GM19025 (cell line): ENCODE measurements at regions not wholly inside any gene's neighbourhood (a gene's known extent, or its start where the extent isn't known, plus 50 kb on each side); places are given as distances from the start of the nearest gene placed in this dataset.

Source experiments
- ATAC-seq: cut with Tn5 transposase; IDR thresholded peaks from one replicate; pipeline ENCODE4 v1.9.1; 2021; ENCODE audit warnings: mild to moderate bottlenecking, low read depth, moderate library complexity; ENCODE audit not compliant: unreplicated experiment

GRCh38 chr14:85310491-85311272 lies 219.3 kb upstream of the FLRT2 start:
- ATAC-seq = no peak

GRCh38 chr14:85313560-85314207 lies 216.3 kb upstream of the FLRT2 start:
- no peak for ATAC-seq

GRCh38 chr14:85315290-85315689 lies 214.7 kb upstream of the FLRT2 start:
- no peak for ATAC-seq

- ATAC-seq = no peak
Measured at GRCh38 chr14:85315733-85316290, 214.1 kb upstream of the FLRT2 start.

GRCh38 chr14:85316701-85317410 lies 213.1 kb upstream of the FLRT2 start:
- ATAC-seq = no peak

- ATAC-seq = no peak
Measured at GRCh38 chr14:85317491-85318021, 212.4 kb upstream of the FLRT2 start.

GRCh38 chr14:85319101-85319500 lies 210.8 kb upstream of the FLRT2 start:
- ATAC-seq = no peak

- ATAC-seq = no peak
Measured at GRCh38 chr14:85319998-85320630, 209.8 kb upstream of the FLRT2 start.

- no peak for ATAC-seq
Measured at GRCh38 chr14:85325134-85326017, 204.6 kb upstream of the FLRT2 start.

GRCh38 chr14:85332401-85332800 lies 197.5 kb upstream of the FLRT2 start:
- no peak for ATAC-seq

GRCh38 chr14:85333313-85333712 lies 196.6 kb upstream of the FLRT2 start:
- no peak for ATAC-seq

- ATAC-seq = no peak
Measured at GRCh38 chr14:85333841-85334240, 196.1 kb upstream of the FLRT2 start.

GRCh38 chr14:85334316-85334715 lies 195.6 kb upstream of the FLRT2 start:
- ATAC-seq = no peak

- no peak for ATAC-seq
Measured at GRCh38 chr14:85336257-85336656, 193.7 kb upstream of the FLRT2 start.

- ATAC-seq = no peak
Measured at GRCh38 chr14:85336817-85337216, 193.1 kb upstream of the FLRT2 start.

GRCh38 chr14:85338895-85339294 lies 191.0 kb upstream of the FLRT2 start:
- ATAC-seq = no peak

- ATAC-seq = no peak
Measured at GRCh38 chr14:85342858-85343607, 186.9 kb upstream of the FLRT2 start.

GRCh38 chr14:85344171-85344570 lies 185.8 kb upstream of the FLRT2 start:
- no peak for ATAC-seq
